Thoracic aorta (tissue), 2 donors: ENCODE measurements at regions not wholly inside any gene's neighbourhood (a gene's known extent, or its start where the extent isn't known, plus 50 kb on each side); places are given as distances from the start of the nearest gene placed in this dataset.
A peak's percentile ranks its signal among the peaks of the same experiment; 100 is the strongest.

Source experiments
- ATAC-seq: fragments of 150-250 bp; one replicate; pipeline ENCODE4 v1.8.0; 2017; ENCODE audit warnings: low read depth; ENCODE audit not compliant: insufficient number of reproducible peaks, low FRiP score
- DNase-seq: peaks from one replicate; pipeline ENCODE4 v3.0.0-alpha.2; 2020; ENCODE audit warnings: low spot score
- H3K27ac ChIP-seq, 2 donors: fragments of 200-600 bp; sonication (generic); 1 replicate in 1 of 2; 2 replicates in 1 of 2; pipeline ENCODE4 v1.5.1; 2016; ENCODE audit warnings: mild to moderate bottlenecking in 2 of 2, moderate library complexity in 2 of 2
- H3K27me3 ChIP-seq: fragments of 200-600 bp; sonication (generic); replicated peaks from 2 replicates; pipeline ENCODE4 v1.6.0; 2016; ENCODE audit warnings: mild to moderate bottlenecking; ENCODE audit not compliant: insufficient read depth
- H3K36me3 ChIP-seq: fragments of 200-600 bp; sonication (generic); one replicate; pipeline ENCODE4 v1.5.1; 2016
- H3K4me1 ChIP-seq, 2 donors: fragments of 200-600 bp; sonication (generic); 1 replicate in 1 of 2; 2 replicates in 1 of 2; pipeline versions ENCODE4 v1.5.1 to v1.6.0; 2016; ENCODE audit warnings: low read depth in 2 of 2, mild to moderate bottlenecking in 1 of 2; ENCODE audit not compliant: control insufficient read depth in 1 of 2
- H3K4me3 ChIP-seq: fragments of 200-600 bp; sonication (generic); 2 replicates; pipeline ENCODE4 v1.5.1; 2016; ENCODE audit warnings: mild to moderate bottlenecking
- H3K9me3 ChIP-seq: fragments of 200-600 bp; sonication (generic); 2 replicates; pipeline ENCODE4 v1.5.1; 2016
- TF ChIP-seq, protein P1 (sequence below): fragments of 200-600 bp; sonication (generic); IDR thresholded peaks from one replicate; pipeline ENCODE4 v1.5.1; 2019; ENCODE audit warnings: antibody characterized with exemption

DNA sequence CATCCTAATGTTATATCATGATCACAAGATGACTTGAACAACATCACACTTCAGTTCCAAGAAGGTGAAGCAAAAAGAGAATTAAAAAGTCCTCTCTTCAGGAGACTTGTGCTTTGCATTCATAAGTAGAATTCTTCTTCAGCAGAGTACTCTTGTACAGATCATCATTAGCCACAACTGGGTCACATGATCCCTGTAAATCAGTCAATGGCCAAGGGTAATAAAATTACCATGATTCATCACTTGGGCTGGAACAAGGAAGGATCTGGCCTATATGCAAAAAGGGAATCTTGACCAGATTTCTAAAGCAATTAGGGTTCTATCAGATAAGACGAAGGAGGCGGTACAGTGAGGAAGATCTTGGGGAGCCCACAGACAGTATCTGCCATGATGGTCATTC is 458.0 kb upstream of the DEPDC1 start:
- peaks cover 8 to 12% of the 10 kb centered on the region in 2 donors for H3K4me1 ChIP-seq
- no peaks in the 10 kb centered on the region for H3K9me3 ChIP-seq
- H3K4me3 ChIP-seq, result no peak overlapping the region
- H3K36me3 ChIP-seq, result no peaks in the 10 kb centered on the region
- ATAC-seq (no peak), DNase-seq (no peak)
- H3K27ac ChIP-seq, result no peak overlapping the region
- TF ChIP-seq, protein P1, sequence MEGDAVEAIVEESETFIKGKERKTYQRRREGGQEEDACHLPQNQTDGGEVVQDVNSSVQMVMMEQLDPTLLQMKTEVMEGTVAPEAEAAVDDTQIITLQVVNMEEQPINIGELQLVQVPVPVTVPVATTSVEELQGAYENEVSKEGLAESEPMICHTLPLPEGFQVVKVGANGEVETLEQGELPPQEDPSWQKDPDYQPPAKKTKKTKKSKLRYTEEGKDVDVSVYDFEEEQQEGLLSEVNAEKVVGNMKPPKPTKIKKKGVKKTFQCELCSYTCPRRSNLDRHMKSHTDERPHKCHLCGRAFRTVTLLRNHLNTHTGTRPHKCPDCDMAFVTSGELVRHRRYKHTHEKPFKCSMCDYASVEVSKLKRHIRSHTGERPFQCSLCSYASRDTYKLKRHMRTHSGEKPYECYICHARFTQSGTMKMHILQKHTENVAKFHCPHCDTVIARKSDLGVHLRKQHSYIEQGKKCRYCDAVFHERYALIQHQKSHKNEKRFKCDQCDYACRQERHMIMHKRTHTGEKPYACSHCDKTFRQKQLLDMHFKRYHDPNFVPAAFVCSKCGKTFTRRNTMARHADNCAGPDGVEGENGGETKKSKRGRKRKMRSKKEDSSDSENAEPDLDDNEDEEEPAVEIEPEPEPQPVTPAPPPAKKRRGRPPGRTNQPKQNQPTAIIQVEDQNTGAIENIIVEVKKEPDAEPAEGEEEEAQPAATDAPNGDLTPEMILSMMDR, result no peak
- no peaks in the 10 kb centered on the region for H3K27me3 ChIP-seq

DNA sequence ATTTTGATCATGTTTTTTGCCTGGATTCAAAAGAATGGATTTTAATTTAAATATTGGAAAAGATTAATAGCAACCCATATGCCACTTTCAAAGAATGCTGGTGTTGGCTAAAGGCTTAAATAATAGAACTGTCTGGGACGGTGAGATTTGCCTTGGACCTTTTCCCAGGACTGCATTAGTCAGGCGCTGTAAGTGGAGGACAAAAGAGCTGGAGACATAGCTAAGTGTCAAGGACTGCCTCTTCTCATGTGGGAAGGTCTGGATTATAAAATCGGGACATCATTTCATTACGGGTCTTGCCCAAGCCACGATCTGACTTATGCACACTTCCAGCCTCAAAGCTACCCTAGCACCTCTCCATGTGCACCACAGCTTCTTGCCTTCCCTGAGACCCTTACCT is 458.5 kb upstream of the DEPDC1 start:
- H3K27me3 ChIP-seq, result no peaks in the 10 kb centered on the region
- no peak overlapping the region for H3K4me3 ChIP-seq
- TF ChIP-seq, protein P1, result no peak
- ATAC-seq (no peak), DNase-seq (no peak)
- H3K9me3 ChIP-seq, result no peaks in the 10 kb centered on the region
- no peaks in the 10 kb centered on the region for H3K36me3 ChIP-seq
- H3K27ac ChIP-seq, result no peak overlapping the region
- H3K4me1 ChIP-seq, result peaks cover 8 to 12% of the 10 kb centered on the region in 2 donors

DNA sequence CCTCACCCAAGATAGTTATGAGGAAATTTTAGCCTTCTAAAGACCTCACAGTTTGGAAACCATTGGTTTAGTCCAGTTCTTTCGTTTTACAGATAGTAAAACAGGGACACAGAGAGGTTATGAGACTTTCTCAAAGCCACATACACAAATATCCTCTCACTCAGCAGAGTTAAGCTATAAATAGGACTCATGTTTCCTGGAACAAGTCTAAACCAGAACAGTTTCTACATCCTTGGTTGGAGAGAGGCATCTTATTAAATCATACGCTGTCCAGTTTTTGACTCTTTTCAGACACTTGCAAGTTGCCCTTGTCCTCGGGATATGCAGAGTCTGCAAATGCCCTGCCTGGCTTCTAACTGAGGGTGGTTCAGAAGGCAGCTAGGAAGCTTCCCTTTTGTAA is 462.1 kb upstream of the DEPDC1 start:
- DNase-seq, result no peak
- TF ChIP-seq, protein P1, result no peak
- ATAC-seq, result no peak

DNA sequence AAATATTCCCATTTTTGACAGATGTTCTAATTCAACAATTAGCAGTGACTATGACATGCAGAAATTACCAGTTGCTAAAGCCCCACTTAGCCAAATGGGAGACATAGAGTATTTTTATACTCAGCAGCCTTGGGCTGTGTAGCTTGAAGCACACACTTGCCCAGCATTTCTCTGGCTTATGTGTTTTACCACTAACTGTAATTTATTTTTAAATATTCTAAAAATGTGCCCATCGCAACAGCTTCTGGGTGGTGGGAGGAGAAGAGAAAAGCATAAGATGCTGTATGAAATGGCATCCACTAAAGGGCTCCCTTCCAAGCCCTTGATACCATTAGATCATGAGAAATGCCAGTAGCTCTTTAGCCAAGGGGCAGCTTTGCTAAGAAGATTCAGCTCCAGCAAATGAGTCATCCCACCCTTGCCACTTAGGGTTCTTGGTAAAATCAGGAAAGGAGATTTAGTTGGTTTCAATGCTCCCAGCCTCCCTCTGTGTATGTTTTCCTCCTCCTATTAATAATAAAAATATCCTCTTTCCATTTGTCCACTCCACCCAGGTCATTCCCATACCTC is 462.7 kb upstream of the DEPDC1 start:
- H3K9me3 ChIP-seq, result no peaks in the 10 kb centered on the region
- no peak overlapping the region for H3K4me3 ChIP-seq
- no peaks in the 10 kb centered on the region for H3K36me3 ChIP-seq
- DNase-seq, result no peak
- H3K27me3 ChIP-seq, result no peaks in the 10 kb centered on the region
- TF ChIP-seq, protein P1, result no peak
- peaks cover 8 to 12% of the 10 kb centered on the region in 2 donors for H3K4me1 ChIP-seq
- ATAC-seq, result no peak
- peak overlapping the region in 1 of 2 donors; percentile 6 for H3K27ac ChIP-seq

More for the DNA sequence above, 462.1 kb upstream of the DEPDC1 start:
- no peaks in the 10 kb centered on the region for H3K9me3 ChIP-seq
- H3K27me3 ChIP-seq, result no peaks in the 10 kb centered on the region
- H3K4me3 ChIP-seq, result peak overlapping the region; percentile 3
- H3K4me1 ChIP-seq, result peaks cover 8 to 12% of the 10 kb centered on the region in 2 donors
- H3K36me3 ChIP-seq, result no peaks in the 10 kb centered on the region
- peak overlapping the region; percentile 6 to 26 for H3K27ac ChIP-seq

DNA sequence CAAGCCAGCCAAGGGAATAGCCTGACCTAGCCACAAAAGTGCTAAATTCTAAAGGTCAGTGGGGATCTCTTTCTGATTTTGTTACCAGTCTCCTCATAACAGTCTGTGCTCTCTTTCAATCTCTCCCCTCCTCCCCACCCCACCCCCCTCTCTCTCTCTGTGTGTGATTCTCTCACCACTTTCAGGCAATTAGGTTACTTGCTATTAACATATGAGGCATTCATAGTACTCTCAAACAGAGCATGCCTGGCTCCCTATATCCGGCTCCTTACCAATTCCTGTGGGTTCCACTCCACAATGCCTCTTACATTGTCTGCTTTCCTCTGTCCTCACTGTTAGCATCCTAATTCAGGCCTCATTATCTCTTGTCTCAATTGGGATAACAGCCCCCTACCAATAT is 464.3 kb upstream of the DEPDC1 start:
- Histone ChIP-seq H3K4me1 (peaks cover 8 to 12% of the 10 kb centered on the region in 2 donors), H3K27ac (no peak overlapping the region), H3K9me3 (no peaks in the 10 kb centered on the region), H3K36me3 (no peaks in the 10 kb centered on the region), H3K27me3 (no peaks in the 10 kb centered on the region), H3K4me3 (no peak overlapping the region)
- TF ChIP-seq, protein P1, result no peak
- ATAC-seq (no peak), DNase-seq (no peak)
